Upper lobe of left lung (tissue), 4 donors: ENCODE measurements at regions not wholly inside any gene's neighbourhood (a gene's known extent, or its start where the extent isn't known, plus 50 kb on each side); places are given as distances from the start of the nearest gene placed in this dataset.

ENCODE experiments used
- EP300 ChIP-seq, 4 donors: sonication (generic); formaldehyde crosslinking; IDR thresholded peaks; one replicate each; pipeline ENCODE4 v1.5.1; 2017; ENCODE audit warnings: antibody characterized with exemption in 4 of 4, control low read depth in 2 of 4
- POLR2AphosphoS5 ChIP-seq, 2 donors: sonication (generic); formaldehyde crosslinking; IDR thresholded peaks; one replicate each; pipeline ENCODE4 v1.5.1; 2017; ENCODE audit warnings: antibody characterized with exemption in 2 of 2
- TF ChIP-seq, protein P1 (sequence below), 6 experiments: fragments of 450-650 bp in 4 of 6; fragments of 200-600 bp in 2 of 6; sonication (generic) in 2 of 6; IDR thresholded peaks; one replicate each; pipeline ENCODE4 v1.5.1; 2016 to 2019; ENCODE audit warnings: antibody characterized with exemption in 6 of 6

GRCh38 chr16:66198641-66199040 is 167.8 kb upstream of the CDH5 start:
- TF ChIP-seq, protein P1, sequence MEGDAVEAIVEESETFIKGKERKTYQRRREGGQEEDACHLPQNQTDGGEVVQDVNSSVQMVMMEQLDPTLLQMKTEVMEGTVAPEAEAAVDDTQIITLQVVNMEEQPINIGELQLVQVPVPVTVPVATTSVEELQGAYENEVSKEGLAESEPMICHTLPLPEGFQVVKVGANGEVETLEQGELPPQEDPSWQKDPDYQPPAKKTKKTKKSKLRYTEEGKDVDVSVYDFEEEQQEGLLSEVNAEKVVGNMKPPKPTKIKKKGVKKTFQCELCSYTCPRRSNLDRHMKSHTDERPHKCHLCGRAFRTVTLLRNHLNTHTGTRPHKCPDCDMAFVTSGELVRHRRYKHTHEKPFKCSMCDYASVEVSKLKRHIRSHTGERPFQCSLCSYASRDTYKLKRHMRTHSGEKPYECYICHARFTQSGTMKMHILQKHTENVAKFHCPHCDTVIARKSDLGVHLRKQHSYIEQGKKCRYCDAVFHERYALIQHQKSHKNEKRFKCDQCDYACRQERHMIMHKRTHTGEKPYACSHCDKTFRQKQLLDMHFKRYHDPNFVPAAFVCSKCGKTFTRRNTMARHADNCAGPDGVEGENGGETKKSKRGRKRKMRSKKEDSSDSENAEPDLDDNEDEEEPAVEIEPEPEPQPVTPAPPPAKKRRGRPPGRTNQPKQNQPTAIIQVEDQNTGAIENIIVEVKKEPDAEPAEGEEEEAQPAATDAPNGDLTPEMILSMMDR (IDR thresholded peaks at IDR 0.05): no peak
- no peak for TF ChIP-seq POLR2AphosphoS5 (IDR thresholded peaks at IDR 0.05)
- TF ChIP-seq EP300 (IDR thresholded peaks at IDR 0.05): no peak
